Pulmonary artery endothelial cell (primary cell): ENCODE measurements at regions not wholly inside any gene's neighbourhood (a gene's known extent, or its start where the extent isn't known, plus 50 kb on each side); places are given as distances from the start of the nearest gene placed in this dataset.

Source experiments
- DNase-seq: peaks from one replicate; pipeline ENCODE4 v3.0.0-alpha.2; 2011; ENCODE audit warnings: low read depth, low spot score

- DNase-seq, result no peak
Observed at GRCh38 chr17:14771543-14771942, 470.7 kb downstream of the HS3ST3B1 start.

GRCh38 chr17:14768923-14769322 lies 468.0 kb downstream of the HS3ST3B1 start:
- no peak for DNase-seq

GRCh38 chr17:14762736-14763479 lies 462.0 kb downstream of the HS3ST3B1 start:
- DNase-seq, result no peak

- DNase-seq, result no peak
Observed at GRCh38 chr17:14760719-14761411, 460.0 kb downstream of the HS3ST3B1 start.

- DNase-seq, result no peak
Observed at GRCh38 chr17:14760212-14760611, 459.3 kb downstream of the HS3ST3B1 start.

- DNase-seq, result no peak
Observed at GRCh38 chr17:14759325-14759724, 458.4 kb downstream of the HS3ST3B1 start.

- DNase-seq, result no peak
Observed at GRCh38 chr17:14756479-14756878, 455.6 kb downstream of the HS3ST3B1 start.

- DNase-seq, result no peak
Observed at GRCh38 chr17:14755002-14755401, 454.1 kb downstream of the HS3ST3B1 start.

- no peak for DNase-seq
Observed at GRCh38 chr17:14753383-14753782, 452.5 kb downstream of the HS3ST3B1 start.

- no peak for DNase-seq
Observed at GRCh38 chr17:14752011-14752410, 451.1 kb downstream of the HS3ST3B1 start.

- DNase-seq, result no peak
Observed at GRCh38 chr17:14750866-14751265, 450.0 kb downstream of the HS3ST3B1 start.

- DNase-seq, result no peak
Observed at GRCh38 chr17:14749269-14749668, 448.4 kb downstream of the HS3ST3B1 start.

GRCh38 chr17:14748036-14748710 lies 447.3 kb downstream of the HS3ST3B1 start:
- no peak for DNase-seq

GRCh38 chr17:14747603-14747950 lies 446.7 kb downstream of the HS3ST3B1 start:
- DNase-seq, result no peak

GRCh38 chr17:14746822-14747602 lies 446.1 kb downstream of the HS3ST3B1 start:
- no peak for DNase-seq

- no peak for DNase-seq
Observed at GRCh38 chr17:14745541-14745940, 444.7 kb downstream of the HS3ST3B1 start.

- no peak for DNase-seq
Observed at GRCh38 chr17:14744761-14745473, 444.0 kb downstream of the HS3ST3B1 start.

- no peak for DNase-seq
Observed at GRCh38 chr17:14741491-14741890, 440.6 kb downstream of the HS3ST3B1 start.

GRCh38 chr17:14739656-14740431 lies 439.0 kb downstream of the HS3ST3B1 start:
- no peak for DNase-seq

GRCh38 chr17:14738652-14738988 lies 437.7 kb downstream of the HS3ST3B1 start:
- DNase-seq, result no peak
